BJ (cell line): ENCODE measurements at regions not wholly inside any gene's neighbourhood (a gene's known extent, or its start where the extent isn't known, plus 50 kb on each side); places are given as distances from the start of the nearest gene placed in this dataset.

Experiments
- CTCF ChIA-PET: fragments of 350-600 bp; formaldehyde crosslinking; extraction: SDS; loops from one replicate; lab custom pipeline; 2021; ENCODE audit warnings: antibody characterized with exemption, inconsistent platforms; lab: Yijun Ruan, JAX
- POLR2A ChIA-PET: fragments of 300-600 bp; sonication (Branson Sonifier 250); formaldehyde crosslinking; extraction: SDS; loops from one replicate; lab custom pipeline; 2021; ENCODE audit warnings: antibody characterized with exemption; lab: Charles Lee
- DNase-seq: peaks from one replicate; pipeline ENCODE4 v3.0.0-alpha.2; 2011; ENCODE audit warnings: low read depth
- H3K27me3 ChIP-seq: 2 replicates; pipeline ENCODE4 v1.6.0; 2011; ENCODE audit warnings: low read length; ENCODE audit not compliant: control insufficient read depth, insufficient read depth
- H3K36me3 ChIP-seq: 2 replicates; pipeline ENCODE4 v1.5.1; 2011; ENCODE audit warnings: low read length; ENCODE audit not compliant: control insufficient read depth, insufficient read depth
- H3K4me3 ChIP-seq: 2 replicates; pipeline ENCODE4 v1.5.1; 2011; ENCODE audit warnings: low read depth, mild to moderate bottlenecking, control low read depth, low read length
- TF ChIP-seq, protein P1 (sequence below): IDR thresholded peaks from 2 replicates; pipeline ENCODE4 v1.5.1; 2011; ENCODE audit warnings: low read depth, mild to moderate bottlenecking, control low read depth, inconsistent platforms, low read length, moderate library complexity; ENCODE audit not compliant: insufficient read depth

DNA sequence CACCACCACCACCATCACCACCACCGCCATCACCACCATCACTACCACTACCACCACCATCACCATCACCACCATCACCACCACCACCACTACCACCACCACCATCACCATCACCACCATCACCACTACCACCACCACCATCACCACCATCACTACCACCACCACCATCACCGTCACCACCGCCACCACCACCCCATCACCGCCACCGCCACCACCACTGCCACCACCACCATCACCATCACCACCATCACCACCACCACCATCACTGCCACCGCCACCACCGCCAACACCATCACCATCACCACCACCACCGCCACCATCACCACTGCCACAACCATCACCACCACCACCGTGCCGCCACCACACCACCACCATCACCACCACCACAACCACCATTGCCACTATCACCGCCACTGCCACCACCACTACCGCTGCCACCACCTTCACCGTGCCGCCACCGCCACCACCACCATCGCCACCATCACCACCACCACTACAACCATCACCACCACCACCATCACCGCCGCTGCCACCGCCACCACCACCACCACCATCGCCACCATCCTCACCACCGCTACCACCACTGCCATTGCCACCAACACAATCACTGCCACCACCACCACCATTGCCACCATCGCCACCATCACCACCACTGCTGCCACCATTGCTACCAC is 1511.3 kb upstream of the AGA start:
- CTCF ChIA-PET: no interaction called here
- TF ChIP-seq, protein P1, sequence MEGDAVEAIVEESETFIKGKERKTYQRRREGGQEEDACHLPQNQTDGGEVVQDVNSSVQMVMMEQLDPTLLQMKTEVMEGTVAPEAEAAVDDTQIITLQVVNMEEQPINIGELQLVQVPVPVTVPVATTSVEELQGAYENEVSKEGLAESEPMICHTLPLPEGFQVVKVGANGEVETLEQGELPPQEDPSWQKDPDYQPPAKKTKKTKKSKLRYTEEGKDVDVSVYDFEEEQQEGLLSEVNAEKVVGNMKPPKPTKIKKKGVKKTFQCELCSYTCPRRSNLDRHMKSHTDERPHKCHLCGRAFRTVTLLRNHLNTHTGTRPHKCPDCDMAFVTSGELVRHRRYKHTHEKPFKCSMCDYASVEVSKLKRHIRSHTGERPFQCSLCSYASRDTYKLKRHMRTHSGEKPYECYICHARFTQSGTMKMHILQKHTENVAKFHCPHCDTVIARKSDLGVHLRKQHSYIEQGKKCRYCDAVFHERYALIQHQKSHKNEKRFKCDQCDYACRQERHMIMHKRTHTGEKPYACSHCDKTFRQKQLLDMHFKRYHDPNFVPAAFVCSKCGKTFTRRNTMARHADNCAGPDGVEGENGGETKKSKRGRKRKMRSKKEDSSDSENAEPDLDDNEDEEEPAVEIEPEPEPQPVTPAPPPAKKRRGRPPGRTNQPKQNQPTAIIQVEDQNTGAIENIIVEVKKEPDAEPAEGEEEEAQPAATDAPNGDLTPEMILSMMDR: no peak
- POLR2A ChIA-PET: no interaction called here

DNA sequence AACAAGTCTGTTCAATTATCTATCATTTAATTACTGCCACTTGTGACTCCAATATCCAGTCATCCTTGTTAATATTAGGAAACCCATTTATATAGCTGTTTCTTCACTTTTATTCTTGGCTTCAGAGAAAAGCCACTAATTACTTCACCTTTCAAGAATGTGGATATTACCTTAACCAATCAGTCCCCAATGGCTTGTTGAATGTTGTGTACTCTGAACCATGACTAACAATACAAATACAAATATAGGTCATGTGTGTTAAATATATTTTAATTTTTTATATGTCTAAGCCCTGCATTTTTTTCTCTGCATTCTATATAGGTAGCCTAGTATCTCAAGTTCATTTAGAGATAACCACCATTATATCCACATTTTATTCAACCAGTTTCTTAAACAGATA is 1513.4 kb upstream of the AGA start:
- no peak for DNase-seq
- Histone ChIP-seq H3K4me3 (no peak overlapping the region), H3K36me3 (no peaks in the 10 kb centered on the region), H3K27me3 (no peaks in the 10 kb centered on the region)
- POLR2A ChIA-PET: no interaction called here
- TF ChIP-seq, protein P1: no peak
- CTCF ChIA-PET: interaction anchor here (1.2 kb wide), 1 partner anchor 13 kb away, joined by 3 read pairs; no protein-coding TSS in a partner anchor

More for the DNA sequence above, 1511.3 kb upstream of the AGA start:
- Histone ChIP-seq H3K36me3 (no peaks in the 10 kb centered on the region), H3K4me3 (no peak overlapping the region), H3K27me3 (no peaks in the 10 kb centered on the region)
- no peak for DNase-seq

DNA sequence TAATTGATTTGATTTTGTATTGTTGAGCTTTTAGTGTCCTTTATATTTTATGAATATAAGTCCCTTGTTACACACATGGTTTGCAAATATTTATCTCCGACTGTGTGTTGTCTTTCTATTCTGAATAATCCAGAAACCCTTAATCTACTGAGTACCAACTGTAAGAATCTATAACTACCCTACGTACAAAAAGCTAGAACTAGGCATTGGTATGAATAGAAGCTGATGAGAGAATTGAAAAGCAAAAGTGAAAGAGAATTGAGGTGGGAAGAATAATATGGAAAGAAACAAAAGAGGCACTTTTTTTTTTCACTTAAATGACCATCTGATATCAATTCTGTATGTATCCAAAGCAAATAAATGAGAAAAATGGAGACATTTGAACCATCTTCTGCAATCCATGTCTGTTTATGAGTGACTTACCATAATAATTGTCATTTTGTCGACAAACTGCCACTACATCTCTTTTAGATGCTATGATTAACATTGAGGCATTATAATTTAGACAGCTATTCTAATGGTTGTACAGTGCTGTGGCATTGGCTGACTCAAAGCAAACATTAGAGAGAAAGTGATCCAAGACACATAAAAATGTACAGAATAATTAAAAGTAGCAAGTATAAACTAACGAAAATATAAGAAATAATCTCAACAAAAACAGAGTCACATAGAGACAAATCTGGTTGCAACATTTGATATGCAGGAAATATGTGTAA is 1516.6 kb upstream of the AGA start:
- H3K36me3 ChIP-seq: no peaks in the 10 kb centered on the region
- no peak overlapping the region for H3K4me3 ChIP-seq
- DNase-seq: no peak
- ChIA-PET POLR2A (no interaction called here), CTCF (no interaction called here)
- TF ChIP-seq, protein P1: no peak
- H3K27me3 ChIP-seq: no peaks in the 10 kb centered on the region

DNA sequence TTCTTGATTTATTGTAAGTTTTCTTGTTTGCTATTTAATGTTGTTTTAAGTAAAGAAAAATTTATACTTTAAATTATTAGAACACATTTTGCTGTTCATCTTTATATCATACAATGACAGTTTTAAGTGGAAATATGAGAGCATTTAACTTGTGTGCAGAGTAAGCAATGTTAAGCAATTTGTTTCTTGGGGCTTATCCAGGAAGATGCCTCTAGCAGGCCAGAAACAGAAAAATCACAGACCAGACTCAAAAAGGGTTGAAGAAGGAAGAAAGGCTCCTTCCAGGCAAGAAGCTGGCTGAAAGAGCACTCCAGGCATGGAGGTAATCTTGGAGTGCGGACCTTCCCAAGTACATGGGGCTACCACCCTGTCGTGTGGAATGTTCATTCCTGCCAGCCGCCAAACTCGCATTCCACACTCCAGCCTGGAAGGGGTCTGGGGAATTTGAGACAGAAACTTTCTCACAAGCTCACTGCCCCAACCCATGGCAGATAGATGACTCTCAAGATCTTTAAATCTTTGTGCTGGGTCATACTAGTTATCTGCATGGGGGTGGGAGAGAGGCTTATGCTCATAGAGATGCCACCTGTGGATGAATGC is 1521.3 kb upstream of the AGA start:
- POLR2A ChIA-PET: no interaction called here
- CTCF ChIA-PET: no interaction called here
- no peak for DNase-seq
- H3K27me3 ChIP-seq: no peaks in the 10 kb centered on the region
- H3K36me3 ChIP-seq: no peaks in the 10 kb centered on the region
- no peak overlapping the region for H3K4me3 ChIP-seq
- TF ChIP-seq, protein P1: no peak

DNA sequence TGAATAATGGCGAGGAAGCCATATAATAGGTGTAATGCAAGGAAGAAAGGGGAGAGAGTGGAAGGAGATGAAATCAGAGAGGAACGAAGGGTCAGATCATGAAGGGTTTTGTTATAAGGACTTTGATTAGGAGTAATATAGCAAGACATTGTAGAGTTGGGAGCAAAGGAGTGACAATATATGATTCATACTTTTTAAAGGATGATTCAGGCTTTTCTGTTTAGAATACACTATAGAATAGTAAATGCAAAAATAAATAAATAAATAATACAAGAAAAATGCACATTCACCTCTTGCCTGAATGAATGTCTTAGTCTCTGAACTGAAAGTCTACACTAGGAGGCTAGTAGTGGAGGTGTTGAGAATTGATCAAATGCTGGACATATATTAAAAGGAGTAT is 1524.4 kb upstream of the AGA start:
- Histone ChIP-seq H3K27me3 (no peaks in the 10 kb centered on the region), H3K36me3 (no peaks in the 10 kb centered on the region), H3K4me3 (no peak overlapping the region)
- CTCF ChIA-PET: no interaction called here
- TF ChIP-seq, protein P1: no peak
- POLR2A ChIA-PET: no interaction called here
- DNase-seq: no peak
